Activated CD4-positive, alpha-beta T cell treated with anti-CD3 and anti-CD28 coated beads, Interleukin-10, Interleukin-2, amounts not matched to agents 100 ng/mL and 50 ng/mL, durations not matched to agents 16 hours and 8 hours (primary cell): ENCODE measurements at regions not wholly inside any gene's neighbourhood (a gene's known extent, or its start where the extent isn't known, plus 50 kb on each side); places are given as distances from the start of the nearest gene placed in this dataset.
"Not testable (repeated sequence)": the region's sequence is repeated elsewhere in the genome, so short reads cannot be mapped to it uniquely, and the experiment has no call there.

Experiments used
- DNase-seq: peaks from one replicate; pipeline ENCODE4 v3.0.0-alpha.2; 2020

DNA sequence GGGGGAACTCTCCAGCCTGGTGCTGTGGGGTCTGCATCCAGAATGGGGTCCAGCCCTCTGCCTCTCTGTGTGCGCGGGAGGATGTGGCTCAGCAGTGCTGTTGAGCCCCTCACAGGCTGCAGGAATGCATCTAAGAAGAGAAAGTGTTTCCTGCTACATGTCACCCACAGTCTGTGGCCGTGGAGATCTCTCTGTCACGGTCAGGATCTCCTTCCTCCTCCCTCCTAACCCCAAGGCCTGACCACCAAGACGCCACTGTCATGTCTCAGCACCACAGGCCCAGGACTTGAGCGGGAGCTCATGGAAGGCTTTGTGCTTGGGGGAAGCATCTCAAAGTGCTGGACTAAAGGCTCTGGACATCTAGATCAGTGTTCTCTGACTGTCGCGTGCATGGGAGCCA is 90.1 kb downstream of the SREK1 start:
- DNase-seq: no peak

DNA sequence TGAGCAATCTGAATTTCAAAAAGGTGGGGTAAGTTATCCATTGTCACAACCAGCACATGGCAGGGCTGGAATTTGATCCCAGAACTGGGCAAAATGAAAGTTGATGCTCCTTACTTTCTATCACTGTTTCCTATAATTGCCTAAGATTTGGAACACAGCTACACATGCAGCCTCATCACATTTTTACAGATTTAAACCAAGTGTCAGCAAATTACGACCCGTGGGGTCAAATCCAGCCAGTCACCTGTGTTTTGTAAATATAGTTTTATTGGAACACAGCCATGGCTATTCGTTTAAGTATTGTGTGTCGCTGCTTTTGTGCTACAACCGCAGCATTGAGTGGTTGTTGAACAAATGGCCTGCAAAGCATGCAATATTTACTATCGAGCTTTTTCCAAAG is 94.3 kb downstream of the SREK1 start:
- no peak for DNase-seq

DNA sequence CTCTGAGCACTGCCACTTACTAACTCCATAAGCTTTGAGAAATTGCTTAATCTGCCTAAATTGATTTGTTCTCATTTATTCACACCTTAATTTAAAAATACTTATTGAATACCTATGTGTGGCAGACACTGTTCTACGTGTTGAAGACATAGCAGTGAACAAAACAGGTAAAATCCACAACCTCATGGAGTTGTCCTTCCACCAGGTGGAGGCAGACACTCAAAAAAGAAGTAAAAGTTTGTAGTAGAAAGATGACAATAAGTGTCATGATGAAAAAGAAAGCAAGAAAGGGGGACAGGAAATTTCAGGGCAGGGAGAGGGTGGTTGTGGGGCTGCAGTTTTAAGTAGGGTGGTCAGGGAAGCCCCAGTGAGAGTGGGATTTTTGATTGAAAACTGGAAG is 94.9 kb downstream of the SREK1 start:
- peak; percentile 13 for DNase-seq

DNA sequence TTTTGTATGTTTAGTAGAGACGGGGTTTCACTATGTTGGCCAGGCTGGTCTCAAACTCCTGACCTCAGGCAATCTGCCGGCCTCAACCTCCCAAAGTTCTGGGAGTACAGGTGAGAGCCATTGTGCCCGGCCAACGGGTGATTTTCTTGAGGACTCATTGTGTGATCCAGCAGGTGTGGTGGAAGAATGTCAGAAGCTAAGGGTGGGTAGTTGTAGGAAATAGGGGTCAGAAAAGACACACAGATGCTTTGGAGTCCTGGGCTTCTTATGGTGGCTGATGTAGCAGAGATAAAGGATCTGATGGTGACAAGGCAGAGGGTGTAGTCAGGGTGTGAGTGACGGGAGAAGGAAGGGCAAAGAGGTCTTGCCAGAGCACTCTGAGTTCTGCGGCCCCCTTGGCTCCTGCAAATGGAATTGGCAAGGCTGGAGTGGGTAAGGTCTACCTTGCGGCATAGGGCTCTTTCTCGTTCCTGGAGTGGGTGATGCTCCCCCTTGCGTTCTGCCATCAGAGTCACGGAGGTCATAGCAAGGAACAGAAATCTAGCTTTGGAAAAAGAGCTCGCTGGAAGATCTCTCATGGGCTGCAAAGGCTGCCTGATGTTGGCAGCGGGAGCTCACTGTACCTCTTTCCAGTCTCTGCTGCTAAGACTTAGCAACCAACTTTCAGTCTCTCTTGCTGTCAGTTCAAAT is 97.2 kb downstream of the SREK1 start:
- no peak for DNase-seq

DNA sequence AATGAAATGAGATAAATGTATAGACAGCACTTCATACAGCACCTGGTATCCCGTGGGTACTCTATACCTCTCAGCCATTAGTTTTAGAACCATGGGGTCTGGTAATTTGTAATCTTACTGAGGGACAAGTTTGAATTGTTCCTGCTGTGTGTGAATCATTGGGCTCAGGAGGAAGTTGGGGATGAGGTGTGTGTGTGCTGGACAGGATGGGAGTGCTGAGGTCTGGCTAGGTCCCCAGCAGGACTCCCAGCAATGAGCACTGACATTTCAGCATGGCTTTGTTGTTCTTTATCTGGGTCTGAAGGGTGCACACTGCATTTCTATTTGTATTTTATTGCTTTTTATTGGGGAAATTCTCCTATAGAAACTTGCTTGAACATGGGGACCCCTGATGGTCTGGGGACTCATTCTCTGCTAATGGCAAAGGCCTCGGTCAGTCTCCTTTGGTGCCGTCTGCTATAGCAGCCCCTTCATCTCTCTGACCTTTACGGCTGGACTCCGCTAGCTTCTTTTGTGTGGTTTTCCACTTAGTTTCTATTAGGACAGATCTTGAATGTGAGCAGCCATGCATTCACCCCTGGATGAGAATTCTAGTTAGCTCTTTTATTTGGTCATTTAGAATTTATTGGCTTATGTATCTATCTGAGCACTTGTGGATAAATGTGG is 98.1 kb downstream of the SREK1 start:
- DNase-seq: no peak

DNA sequence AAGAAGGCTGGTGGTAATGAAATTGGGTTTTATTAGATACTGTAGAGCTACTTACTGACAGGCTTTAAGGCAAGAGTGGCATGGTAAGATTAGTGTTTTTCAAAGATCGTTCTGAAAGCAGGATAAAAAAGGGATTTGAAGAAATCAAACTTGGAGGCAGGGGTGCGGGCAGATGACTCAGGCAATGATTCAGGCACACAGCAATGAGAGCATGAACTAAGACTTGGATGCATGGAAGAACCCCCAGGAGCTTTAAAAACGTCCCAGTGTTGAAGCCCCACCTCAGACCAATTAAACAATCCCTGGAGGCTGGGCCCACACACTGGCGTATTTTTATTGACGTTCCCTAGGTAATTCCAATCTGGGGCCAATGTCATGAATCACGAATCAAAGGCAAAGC is 102.5 kb downstream of the SREK1 start:
- DNase-seq: no peak

DNA sequence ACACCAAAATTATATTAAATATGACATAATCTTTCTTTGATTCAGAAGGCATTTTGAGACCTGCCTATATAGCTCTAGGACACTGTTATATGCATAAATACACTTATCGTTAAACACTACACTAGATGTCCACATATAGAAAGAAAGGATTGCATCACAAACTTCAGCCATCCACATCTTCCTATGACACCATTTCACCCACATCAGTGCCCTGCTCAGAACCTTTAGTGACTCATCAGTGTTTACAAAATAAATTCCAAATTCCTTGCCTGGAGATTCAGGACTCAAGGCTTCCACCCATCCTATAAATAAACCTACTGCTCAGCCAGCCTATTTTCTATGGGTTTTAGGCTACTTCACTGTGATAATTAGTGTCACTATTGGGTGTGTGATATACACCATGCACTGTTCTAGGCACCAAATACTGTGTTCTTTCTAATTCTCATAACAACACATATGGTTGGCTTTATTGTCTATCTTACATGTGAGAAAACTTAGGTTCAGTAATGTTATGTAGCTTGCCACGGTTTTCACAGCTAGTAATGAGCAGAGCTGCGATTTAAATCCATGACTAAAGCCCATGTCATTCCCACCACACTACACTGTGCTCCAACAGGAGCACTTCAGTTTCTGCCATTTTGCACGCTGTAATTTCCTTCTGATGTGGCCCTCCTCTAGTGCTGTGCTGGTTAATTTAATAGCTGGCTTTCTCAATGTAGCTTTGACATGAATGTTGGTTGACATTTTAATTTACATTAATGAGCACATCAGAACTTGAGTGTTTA is 103.3 kb downstream of the SREK1 start:
- no peak for DNase-seq

DNA sequence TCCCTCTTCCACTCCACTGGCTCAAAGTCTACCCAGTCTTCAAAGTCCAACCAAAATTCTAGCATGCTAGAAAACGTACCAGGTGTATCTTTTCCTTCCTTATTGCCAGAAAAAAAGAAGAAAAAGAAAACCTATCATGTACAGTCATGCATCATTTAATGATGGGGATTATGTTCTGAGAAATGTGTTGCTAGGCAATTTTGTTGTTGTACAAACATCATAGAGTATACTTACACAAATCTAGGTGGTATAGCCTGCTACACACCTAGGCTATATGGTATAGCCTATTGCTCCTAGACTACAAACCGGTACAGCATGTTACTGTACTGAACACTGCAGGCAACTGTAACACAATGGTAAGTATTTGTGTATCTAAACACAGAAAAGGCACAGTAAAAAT is 104.8 kb downstream of the SREK1 start:
- DNase-seq: no peak

DNA sequence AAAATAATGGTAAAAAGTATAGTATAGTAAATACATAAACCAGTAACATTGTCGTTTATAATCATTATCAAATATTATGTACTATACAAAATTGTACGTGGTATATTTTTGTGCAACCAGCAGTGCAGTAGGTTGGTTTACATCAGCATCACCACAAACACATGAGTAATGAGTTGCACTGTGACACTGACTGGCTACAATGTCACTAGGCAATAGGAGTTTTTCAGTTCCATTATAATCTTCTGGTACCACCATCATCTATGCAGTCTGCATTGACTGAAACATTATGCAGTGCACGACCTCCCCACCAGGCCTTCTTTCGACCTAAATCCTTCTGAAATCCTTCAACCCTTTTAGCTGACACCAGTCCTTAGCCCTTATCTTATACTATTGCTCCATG is 105.8 kb downstream of the SREK1 start:
- DNase-seq: no peak

DNA sequence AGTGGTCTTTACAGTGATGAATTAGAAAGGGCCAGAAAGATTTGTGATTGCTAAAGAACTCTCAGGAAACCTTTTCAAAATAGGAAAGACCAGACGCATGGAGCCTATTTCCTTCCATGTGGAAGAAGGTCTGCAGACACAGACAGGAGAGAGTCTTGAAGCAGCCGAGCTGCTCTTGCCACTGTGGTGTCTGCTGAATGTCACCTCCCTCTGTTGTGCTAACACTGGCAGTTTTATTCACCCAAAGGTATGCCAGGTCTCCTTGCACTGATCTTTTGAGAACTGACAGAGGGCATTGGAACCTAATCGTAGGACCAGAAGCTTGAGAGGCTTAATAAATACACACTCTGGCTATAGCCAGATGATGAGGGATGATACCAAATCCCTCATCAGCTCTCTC is 108.7 kb downstream of the SREK1 start:
- DNase-seq: no peak

DNA sequence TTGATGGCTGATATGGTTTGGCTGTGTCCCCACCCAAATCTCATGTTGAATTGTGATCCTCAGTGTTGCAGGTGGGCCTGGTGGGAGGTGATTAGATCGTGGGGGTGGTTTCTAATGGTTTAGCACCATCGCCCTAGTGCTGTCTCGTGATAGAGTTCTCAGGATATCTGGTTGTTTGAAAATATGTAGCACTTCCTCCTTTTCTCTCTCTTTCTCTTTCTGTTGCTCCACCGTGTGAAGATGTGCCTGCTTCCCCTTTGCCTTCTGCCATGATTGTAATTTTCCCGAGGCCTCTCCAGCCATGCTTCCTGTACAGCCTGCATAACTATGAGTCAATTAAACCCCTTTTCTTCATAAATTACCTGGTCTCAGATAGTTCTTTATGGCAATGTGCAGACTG is 111.6 kb downstream of the SREK1 start:
- no peak for DNase-seq

DNA sequence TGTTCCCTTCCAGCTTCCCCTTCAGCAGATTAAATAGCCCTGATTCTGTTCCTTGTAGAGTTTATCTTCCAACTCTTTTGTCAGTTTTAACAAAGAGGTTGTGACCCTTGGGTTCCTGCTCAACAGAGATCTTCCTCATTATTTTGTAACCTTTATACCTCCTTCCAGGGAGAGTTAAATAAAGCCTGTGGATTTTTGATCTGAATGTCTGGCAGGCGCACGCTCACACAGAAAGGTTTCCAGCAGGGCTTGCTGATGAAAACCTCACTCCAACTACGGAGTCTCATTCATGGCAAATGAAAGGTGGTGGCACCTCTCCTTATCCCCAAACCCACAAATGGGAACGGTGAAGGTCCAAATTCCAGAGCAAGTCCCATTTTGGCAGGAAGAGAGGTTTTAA is 129.0 kb downstream of the SREK1 start:
- no peak for DNase-seq

DNA sequence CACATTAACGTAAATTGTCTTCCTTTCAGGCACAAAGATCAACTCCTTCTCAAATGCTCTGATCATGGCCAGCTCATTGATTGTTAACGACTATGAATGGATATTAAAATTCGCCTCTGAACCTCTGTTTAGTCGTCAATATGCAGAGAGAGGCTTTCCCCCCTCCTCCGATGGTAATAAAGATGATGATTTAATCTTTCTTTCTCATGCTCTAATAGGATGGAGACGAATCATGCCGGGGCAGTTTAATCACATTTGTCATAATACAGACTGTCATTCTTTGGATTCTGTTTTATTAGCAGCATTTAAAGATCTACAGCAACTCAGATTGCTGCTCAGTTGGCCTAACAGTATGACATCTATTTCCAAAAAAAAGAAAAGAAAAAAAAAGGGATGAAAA is 132.9 kb downstream of the SREK1 start:
- no peak for DNase-seq

DNA sequence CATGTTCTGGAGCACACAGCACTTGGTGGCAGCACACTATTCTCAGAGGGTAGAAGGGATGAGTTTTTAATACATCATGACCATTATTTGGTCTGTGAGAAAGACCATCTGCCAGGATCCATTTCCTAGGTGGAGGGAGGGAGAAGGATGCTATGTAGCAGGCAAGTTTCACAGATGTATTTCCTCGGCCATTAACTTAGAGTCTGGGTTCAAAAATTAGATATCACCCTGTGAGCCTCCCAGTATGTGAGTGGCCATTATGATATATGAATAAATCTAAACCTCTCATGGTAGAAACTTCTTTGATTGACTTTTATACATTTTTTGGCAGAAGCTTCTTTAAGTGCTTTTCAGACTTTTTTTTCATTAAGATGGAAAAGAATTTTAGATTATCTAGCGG is 133.9 kb downstream of the SREK1 start:
- no peak for DNase-seq

DNA sequence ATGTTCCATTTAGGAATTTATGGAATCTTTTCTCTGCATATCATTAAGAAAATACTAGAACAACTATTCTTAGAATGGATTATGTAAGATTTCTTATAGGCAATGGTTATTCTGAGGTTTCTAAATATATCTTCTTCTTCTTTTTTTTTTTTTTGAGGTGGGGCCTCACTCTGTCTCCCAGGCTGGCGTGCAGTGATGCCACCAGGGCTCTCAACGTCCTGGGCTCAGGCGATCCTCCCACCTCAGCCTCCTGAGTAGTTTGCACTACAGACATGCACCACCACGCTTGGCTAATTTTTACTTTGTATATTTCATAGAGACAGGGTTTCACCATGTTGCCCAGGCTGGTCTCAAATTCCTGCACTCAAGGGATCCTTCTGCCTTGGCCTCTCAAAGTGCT is 137.2 kb downstream of the SREK1 start:
- DNase-seq: no peak

DNA sequence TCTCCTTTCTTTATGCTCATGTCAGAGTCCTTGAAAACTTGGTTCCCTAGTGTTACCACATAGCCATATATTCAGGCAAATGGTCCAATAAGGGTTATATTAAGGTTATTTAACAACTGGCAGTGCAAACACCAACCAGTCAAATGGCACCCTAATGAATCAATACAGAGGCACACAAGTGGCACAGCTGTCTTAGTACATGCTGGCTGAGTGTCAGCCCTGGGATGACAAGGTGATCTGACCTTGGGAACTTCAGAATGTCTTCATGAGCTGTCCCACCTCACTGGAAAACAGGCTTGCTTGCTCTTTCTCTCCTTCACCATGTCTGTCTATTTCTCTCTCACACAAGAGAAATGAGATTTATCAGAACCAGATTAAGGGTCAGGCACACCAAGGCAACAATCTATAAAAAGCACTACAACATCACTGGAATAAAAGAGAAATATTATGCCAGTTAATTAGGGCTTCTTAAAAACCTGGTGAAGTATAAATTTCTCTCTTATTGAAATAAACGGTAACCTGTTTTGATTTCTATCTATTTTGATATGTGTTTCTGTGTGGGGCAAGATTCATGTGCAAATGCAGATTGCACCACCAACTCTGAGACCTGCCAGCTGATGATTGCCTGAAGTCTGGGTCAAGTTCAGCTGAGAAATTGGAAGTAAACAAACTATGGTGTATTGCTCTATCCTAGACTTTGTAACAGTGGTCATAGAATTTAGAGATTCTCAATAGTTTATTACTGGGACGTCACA is 140.7 kb downstream of the SREK1 start:
- no peak for DNase-seq

DNA sequence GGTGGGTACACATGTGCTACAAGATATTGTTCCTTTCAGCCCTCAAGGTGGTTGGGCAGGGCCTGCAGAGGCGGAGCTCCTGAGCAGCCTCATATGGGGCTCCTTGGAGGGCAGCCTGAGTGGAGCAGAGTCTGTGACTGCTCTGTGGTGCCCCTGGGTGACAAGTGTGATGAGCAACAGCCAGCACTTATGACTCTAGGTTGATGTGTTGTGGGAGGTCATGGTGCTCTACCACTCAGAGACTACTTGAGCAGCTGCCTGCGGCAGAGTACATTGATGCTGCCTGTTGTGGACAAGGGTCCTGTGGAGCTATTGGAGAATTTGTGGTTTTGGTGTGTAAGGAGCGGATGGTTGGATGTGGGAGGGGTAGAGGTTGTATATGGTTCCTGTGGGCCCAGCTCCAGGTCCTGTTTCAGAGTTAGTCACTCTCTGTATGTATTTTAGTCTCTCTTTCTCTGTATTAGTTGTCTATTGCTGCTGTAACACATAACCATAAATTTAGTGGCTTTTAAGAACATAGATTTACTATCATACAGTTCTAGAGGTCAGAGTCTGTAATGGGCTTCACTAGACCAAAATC is 141.3 kb downstream of the SREK1 start:
- DNase-seq: peak; percentile 56

DNA sequence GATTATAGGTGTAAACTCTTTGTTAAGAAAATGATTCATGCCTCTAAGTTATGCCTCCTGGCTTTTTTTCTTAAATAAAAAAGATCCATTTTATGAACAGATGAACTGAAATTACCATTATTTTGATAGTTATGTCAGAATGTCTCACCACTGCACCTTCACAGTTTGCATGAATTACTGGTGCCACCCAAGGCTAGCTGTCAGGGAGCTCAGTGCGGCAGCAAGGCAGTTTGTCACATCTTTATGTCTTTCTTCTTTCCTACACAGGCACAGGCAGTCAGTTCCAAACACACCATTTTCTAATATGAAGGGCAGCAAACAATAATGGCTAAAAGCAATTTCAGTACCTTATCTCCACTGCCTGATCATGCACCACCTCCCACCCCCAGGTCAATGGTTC is 147.7 kb downstream of the SREK1 start:
- no peak for DNase-seq

DNA sequence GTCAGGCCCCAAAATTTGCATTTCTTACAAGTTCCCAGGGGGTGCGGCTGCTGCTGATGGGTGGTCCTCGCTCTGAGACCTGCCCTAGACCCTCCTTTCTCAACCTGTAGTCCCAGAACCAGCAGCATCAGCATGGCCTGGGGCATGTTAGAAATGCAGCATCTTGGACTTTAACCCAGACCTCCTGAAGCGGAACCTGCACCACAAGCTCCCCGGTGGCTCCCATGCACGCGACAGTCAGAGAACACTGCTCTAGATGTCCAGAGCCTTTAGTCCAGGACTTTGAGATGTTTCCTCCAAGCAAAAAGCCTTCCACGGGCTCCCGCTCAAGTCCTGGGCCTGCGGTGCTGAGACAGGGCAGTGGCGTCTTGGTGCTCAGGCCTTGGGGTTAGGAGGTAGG is 149.8 kb downstream of the SREK1 start:
- DNase-seq: not testable (repeated sequence)

DNA sequence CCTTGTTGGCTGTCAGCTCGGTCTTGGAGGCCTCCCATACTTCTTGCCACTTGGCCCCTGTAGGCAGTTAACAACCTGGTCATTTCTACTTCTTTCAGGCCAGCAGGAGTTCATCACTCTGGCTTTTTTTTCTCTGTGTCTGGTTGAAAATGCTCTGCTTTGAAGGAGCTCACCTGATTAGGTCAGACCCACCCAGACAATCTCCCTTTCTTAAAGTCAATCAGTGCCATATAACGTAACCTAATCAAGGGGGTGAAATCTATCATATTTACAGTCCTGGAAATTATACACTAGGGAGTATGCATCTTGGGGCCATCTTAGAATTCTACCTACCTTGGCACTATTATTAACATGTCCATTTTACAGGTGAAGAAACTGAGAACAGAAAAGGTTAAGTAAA is 155.4 kb downstream of the SREK1 start:
- no peak for DNase-seq

DNA sequence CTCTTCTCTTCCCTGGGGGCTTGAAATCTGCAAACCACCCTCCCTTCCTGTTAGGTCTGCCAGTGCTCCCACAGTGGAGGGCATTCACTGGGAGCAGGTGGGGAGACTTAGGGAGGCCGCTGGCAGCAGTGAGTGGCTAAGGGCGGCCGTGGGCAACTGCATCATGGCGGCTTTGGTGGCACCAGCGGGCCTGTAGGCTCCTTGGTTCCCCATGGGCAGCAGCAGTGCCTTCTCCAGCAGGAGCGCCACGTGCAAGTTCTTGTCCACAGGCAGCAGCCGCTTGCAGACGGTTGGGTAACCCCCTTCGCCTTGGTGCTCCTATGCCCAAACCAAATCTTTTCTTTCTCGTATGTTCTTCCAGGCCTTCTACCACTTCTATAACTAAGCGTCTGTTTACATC is 158.2 kb downstream of the SREK1 start:
- DNase-seq: no peak

DNA sequence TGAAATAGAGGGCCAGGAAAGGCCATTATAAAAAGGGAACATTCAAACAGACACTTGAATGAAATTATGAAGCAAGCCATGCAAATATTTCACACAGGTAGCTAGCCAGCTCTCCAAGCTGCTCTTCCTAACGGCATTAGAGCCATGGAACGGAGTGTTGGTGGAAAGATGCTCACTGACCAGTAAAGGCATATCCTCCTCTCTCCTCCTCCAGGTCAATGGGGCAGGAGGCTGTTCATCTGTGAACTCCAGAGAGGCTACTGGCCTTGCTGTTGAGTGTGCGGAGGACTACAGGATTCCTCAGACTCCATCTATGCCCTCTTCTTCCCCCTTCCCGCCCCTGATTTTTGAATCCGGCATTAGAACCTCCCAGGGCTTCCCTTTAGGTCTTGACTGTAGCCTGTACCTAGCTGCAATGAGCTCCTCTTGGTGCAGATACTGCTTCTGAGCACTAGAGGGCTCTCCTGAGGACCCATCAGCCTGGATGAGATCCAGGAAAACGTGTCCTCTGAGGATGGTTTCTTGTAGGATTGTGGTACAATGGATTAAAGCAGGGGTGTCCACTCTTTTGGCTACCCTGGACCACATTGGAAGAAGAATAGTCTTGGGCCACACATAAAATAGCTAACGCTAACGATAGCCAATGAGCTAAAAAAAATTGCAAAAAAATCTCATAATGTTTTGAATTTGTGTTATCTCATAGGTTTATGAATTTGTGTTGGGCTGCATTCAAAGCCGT is 162.2 kb downstream of the SREK1 start:
- DNase-seq: peak; percentile 55
